Activated naive CD4-positive, alpha-beta T cell treated with anti-CD3 and anti-CD28 coated beads for 36 hours (primary cell): ENCODE measurements at regions not wholly inside any gene's neighbourhood (a gene's known extent, or its start where the extent isn't known, plus 50 kb on each side); places are given as distances from the start of the nearest gene placed in this dataset.

Experiments used
- CTCF ChIA-PET: fragments of 350-600 bp; sonication (Branson Sonifier 250); formaldehyde crosslinking; loops from one replicate; lab custom pipeline; 2021; ENCODE audit warnings: antibody characterized with exemption; lab: Charles Lee
- DNase-seq: peaks from one replicate; pipeline ENCODE4 v3.0.0-alpha.2; 2020
- H3K27ac Mint-ChIP-seq: one replicate; pipeline ENCODE4 v1.8.0; 2021; ENCODE audit warnings: mild to moderate bottlenecking, mixed read lengths
- H3K27me3 Mint-ChIP-seq: one replicate; pipeline ENCODE4 v1.8.0; 2021; ENCODE audit warnings: low read depth, mixed read lengths
- H3K36me3 Mint-ChIP-seq: one replicate; pipeline ENCODE4 v1.8.0; 2021; ENCODE audit warnings: low read depth, mixed read lengths
- H3K4me1 Mint-ChIP-seq: one replicate; pipeline ENCODE4 v1.8.0; 2021; ENCODE audit warnings: low read depth, mixed read lengths
- H3K4me3 Mint-ChIP-seq: one replicate; pipeline ENCODE4 v1.8.0; 2021; ENCODE audit warnings: mild to moderate bottlenecking, moderate library complexity, mixed read lengths
- H3K9me3 Mint-ChIP-seq: one replicate; pipeline ENCODE4 v1.8.0; 2021; ENCODE audit warnings: mixed read lengths
- intact Hi-C: fragments of 100-400 bp; cut with micrococcal nuclease; formaldehyde crosslinking; loops from one replicate; pipeline ENCODE4 v1.15.1; 2023

- CTCF ChIA-PET: no interaction called here
These were observed 168.0 kb downstream of the GJA1 start for GRCh38 chr6:121603486-121603885.

GRCh38 chr6:121607721-121608120 is 172.3 kb downstream of the GJA1 start:
- no peaks in the 10 kb centered on the region for H3K36me3 Mint-ChIP-seq
- intact Hi-C loops: no loop called here
- H3K4me3 Mint-ChIP-seq: no peak overlapping the region
- no peak for DNase-seq
- H3K27ac Mint-ChIP-seq: no peak overlapping the region
- H3K27me3 Mint-ChIP-seq: no peaks in the 10 kb centered on the region
- CTCF ChIA-PET: interaction anchor here (0.6 to 1.4 kb wide), 2 partner anchors 9 to 808 kb away, joined by 4 read pairs; no protein-coding TSS in a partner anchor
- no peaks in the 10 kb centered on the region for H3K4me1 Mint-ChIP-seq
- no peaks in the 10 kb centered on the region for H3K9me3 Mint-ChIP-seq

More at GRCh38 chr6:121603486-121603885, 168.0 kb downstream of the GJA1 start:
- H3K27me3 Mint-ChIP-seq: no peaks in the 10 kb centered on the region
- DNase-seq: no peak
- intact Hi-C loops: no loop called here
- H3K9me3 Mint-ChIP-seq: no peaks in the 10 kb centered on the region
- H3K4me1 Mint-ChIP-seq: no peaks in the 10 kb centered on the region
- no peaks in the 10 kb centered on the region for H3K36me3 Mint-ChIP-seq
- H3K27ac Mint-ChIP-seq: no peak overlapping the region
- no peak overlapping the region for H3K4me3 Mint-ChIP-seq

- Mint-ChIP-seq H3K27me3 (no peaks in the 10 kb centered on the region), H3K4me3 (no peak overlapping the region), H3K4me1 (no peaks in the 10 kb centered on the region), H3K36me3 (no peaks in the 10 kb centered on the region), H3K9me3 (no peaks in the 10 kb centered on the region), H3K27ac (no peak overlapping the region)
- CTCF ChIA-PET: no interaction called here
- intact Hi-C loops: no loop called here
- no peak for DNase-seq
These were observed 172.8 kb downstream of the GJA1 start for GRCh38 chr6:121608270-121608669.

GRCh38 chr6:121609281-121609680 is 173.8 kb downstream of the GJA1 start:
- Mint-ChIP-seq H3K27me3 (peaks cover 2% of the 10 kb centered on the region), H3K9me3 (no peaks in the 10 kb centered on the region), H3K27ac (no peak overlapping the region), H3K36me3 (no peaks in the 10 kb centered on the region), H3K4me1 (no peaks in the 10 kb centered on the region), H3K4me3 (no peak overlapping the region)
- CTCF ChIA-PET: interaction anchor here (0.6 kb wide), 1 partner anchor 47 kb away, joined by 3 read pairs; no protein-coding TSS in a partner anchor
- no peak for DNase-seq
- intact Hi-C loops: no loop called here

- CTCF ChIA-PET: no interaction called here
- intact Hi-C loops: no loop called here
- no peak overlapping the region for H3K4me3 Mint-ChIP-seq
These were observed 177.5 kb downstream of the GJA1 start for GRCh38 chr6:121612927-121613326.

GRCh38 chr6:121614115-121614514 is 178.7 kb downstream of the GJA1 start:
- Mint-ChIP-seq H3K9me3 (no peaks in the 10 kb centered on the region), H3K27ac (no peak overlapping the region), H3K27me3 (peaks cover 2% of the 10 kb centered on the region), H3K36me3 (no peaks in the 10 kb centered on the region), H3K4me3 (no peak overlapping the region), H3K4me1 (no peaks in the 10 kb centered on the region)
- DNase-seq: no peak
- intact Hi-C loops: no loop called here
- CTCF ChIA-PET: interaction anchor here (1.0 kb wide), 1 partner anchor 10 kb away, joined by 3 read pairs; no protein-coding TSS in a partner anchor

More at GRCh38 chr6:121612927-121613326, 177.5 kb downstream of the GJA1 start:
- H3K27ac Mint-ChIP-seq: no peak overlapping the region
- DNase-seq: no peak
- H3K36me3 Mint-ChIP-seq: no peaks in the 10 kb centered on the region
- peaks cover 2% of the 10 kb centered on the region for H3K27me3 Mint-ChIP-seq
- no peaks in the 10 kb centered on the region for H3K9me3 Mint-ChIP-seq
- no peaks in the 10 kb centered on the region for H3K4me1 Mint-ChIP-seq

- Mint-ChIP-seq H3K4me3 (no peak overlapping the region), H3K4me1 (no peaks in the 10 kb centered on the region), H3K27me3 (peaks cover 2% of the 10 kb centered on the region), H3K36me3 (no peaks in the 10 kb centered on the region), H3K9me3 (no peaks in the 10 kb centered on the region), H3K27ac (no peak overlapping the region)
- no peak for DNase-seq
- intact Hi-C loops: no loop called here
- CTCF ChIA-PET: no interaction called here
These were observed 180.0 kb downstream of the GJA1 start for GRCh38 chr6:121615493-121615892.

- no peak overlapping the region for H3K4me3 Mint-ChIP-seq
These were observed 181.0 kb downstream of the GJA1 start for GRCh38 chr6:121616406-121616805.

GRCh38 chr6:121617388-121617787 is 181.9 kb downstream of the GJA1 start:
- no peaks in the 10 kb centered on the region for H3K4me1 Mint-ChIP-seq
- CTCF ChIA-PET: interaction anchor here (0.6 kb wide), 1 partner anchor 74 kb away, joined by 5 read pairs; no protein-coding TSS in a partner anchor

More at GRCh38 chr6:121616406-121616805, 181.0 kb downstream of the GJA1 start:
- Mint-ChIP-seq H3K36me3 (no peaks in the 10 kb centered on the region), H3K9me3 (no peaks in the 10 kb centered on the region), H3K27me3 (peaks cover 2% of the 10 kb centered on the region), H3K4me1 (no peaks in the 10 kb centered on the region), H3K27ac (no peak overlapping the region)
- CTCF ChIA-PET: interaction anchor here (0.7 kb wide), 2 partner anchors 9 to 294 kb away, joined by 3 to 4 read pairs; no protein-coding TSS in a partner anchor
- no peak for DNase-seq
- intact Hi-C loops: no loop called here

GRCh38 chr6:121619013-121619412 is 183.6 kb downstream of the GJA1 start:
- Mint-ChIP-seq H3K27ac (no peak overlapping the region), H3K4me3 (no peak overlapping the region), H3K4me1 (no peaks in the 10 kb centered on the region), H3K36me3 (no peaks in the 10 kb centered on the region), H3K27me3 (peaks cover 2% of the 10 kb centered on the region), H3K9me3 (no peaks in the 10 kb centered on the region)
- CTCF ChIA-PET: no interaction called here
- no peak for DNase-seq
- intact Hi-C loops: no loop called here

More at GRCh38 chr6:121617388-121617787, 181.9 kb downstream of the GJA1 start:
- Mint-ChIP-seq H3K27me3 (peaks cover 2% of the 10 kb centered on the region), H3K36me3 (no peaks in the 10 kb centered on the region), H3K9me3 (no peaks in the 10 kb centered on the region), H3K4me3 (no peak overlapping the region), H3K27ac (no peak overlapping the region)
- intact Hi-C loops: no loop called here
- DNase-seq: no peak

- H3K4me1 Mint-ChIP-seq: no peaks in the 10 kb centered on the region
- DNase-seq: no peak
- H3K27ac Mint-ChIP-seq: no peak overlapping the region
- intact Hi-C loops: no loop called here
- H3K27me3 Mint-ChIP-seq: no peaks in the 10 kb centered on the region
- no peak overlapping the region for H3K4me3 Mint-ChIP-seq
- CTCF ChIA-PET: no interaction called here
- no peaks in the 10 kb centered on the region for H3K9me3 Mint-ChIP-seq
- H3K36me3 Mint-ChIP-seq: no peaks in the 10 kb centered on the region
These were observed 184.7 kb downstream of the GJA1 start for GRCh38 chr6:121619987-121620740.

- Mint-ChIP-seq H3K36me3 (peaks cover 4% of the 10 kb centered on the region), H3K4me3 (no peak overlapping the region), H3K27me3 (no peaks in the 10 kb centered on the region), H3K27ac (no peak overlapping the region), H3K9me3 (peaks cover 16% of the 10 kb centered on the region), H3K4me1 (peaks cover 4% of the 10 kb centered on the region)
- CTCF ChIA-PET: no interaction called here
- intact Hi-C loops: no loop called here
- DNase-seq: no peak
These were observed 192.3 kb downstream of the GJA1 start for GRCh38 chr6:121627761-121628160.

GRCh38 chr6:121630716-121631115 is 195.3 kb downstream of the GJA1 start:
- no peak overlapping the region for H3K27ac Mint-ChIP-seq
- no peak for DNase-seq
- CTCF ChIA-PET: no interaction called here
- peaks cover 22% of the 10 kb centered on the region for H3K9me3 Mint-ChIP-seq
- H3K4me1 Mint-ChIP-seq: peaks cover 4% of the 10 kb centered on the region
- H3K27me3 Mint-ChIP-seq: no peaks in the 10 kb centered on the region
- intact Hi-C loops: no loop called here
- no peak overlapping the region for H3K4me3 Mint-ChIP-seq
- peaks cover 6% of the 10 kb centered on the region for H3K36me3 Mint-ChIP-seq
